NB4 (cell line): ENCODE measurements at regions not wholly inside any gene's neighbourhood (a gene's known extent, or its start where the extent isn't known, plus 50 kb on each side); places are given as distances from the start of the nearest gene placed in this dataset.

Experiments used
- POLR2A ChIP-seq: IDR thresholded peaks from 2 replicates; pipeline ENCODE4 v1.6.1; 2011; ENCODE audit warnings: mild to moderate bottlenecking; ENCODE audit not compliant: insufficient read length; ENCODE audit errors: extremely low read depth
- TF ChIP-seq, protein P1 (sequence below): IDR thresholded peaks from one replicate; pipeline ENCODE4 v1.5.1; 2012; ENCODE audit warnings: low read depth, low read length

DNA sequence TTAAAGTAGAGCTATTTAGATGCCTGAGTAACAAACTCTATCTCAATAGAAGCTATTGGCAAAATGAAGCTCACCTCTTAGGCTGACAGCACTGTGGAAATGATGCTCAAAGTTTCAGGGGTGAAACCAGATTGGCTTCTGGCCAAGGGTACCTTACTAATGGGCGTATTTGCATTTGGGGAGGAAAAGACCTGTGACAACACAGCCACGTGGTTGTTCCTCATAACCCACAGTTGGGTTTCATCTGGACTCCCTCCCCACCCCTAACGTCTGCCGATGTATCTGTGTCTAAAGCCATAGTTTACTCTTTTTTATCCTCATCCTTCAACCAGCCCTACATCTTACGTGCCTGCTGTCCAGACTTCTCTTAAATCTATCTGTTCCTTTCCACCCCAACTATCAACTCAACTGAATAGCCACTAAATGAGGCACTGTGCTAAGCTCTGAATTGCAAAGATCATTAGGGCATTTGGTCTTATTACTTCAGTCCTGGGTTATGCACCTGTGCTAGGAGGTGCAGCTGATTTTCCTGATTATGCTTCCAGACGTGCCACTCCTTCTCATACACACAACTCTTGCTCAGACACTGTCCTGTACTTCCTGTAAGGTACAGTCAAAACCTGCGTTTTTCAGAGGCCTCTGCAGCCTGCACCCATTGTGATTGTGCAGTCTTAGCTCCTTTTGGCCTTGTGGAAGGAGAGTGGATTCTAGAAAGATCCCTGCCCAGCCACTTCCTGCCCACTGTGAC is 80.6 kb upstream of the ARMC2 start:
- TF ChIP-seq POLR2A = no peak
- TF ChIP-seq, protein P1, sequence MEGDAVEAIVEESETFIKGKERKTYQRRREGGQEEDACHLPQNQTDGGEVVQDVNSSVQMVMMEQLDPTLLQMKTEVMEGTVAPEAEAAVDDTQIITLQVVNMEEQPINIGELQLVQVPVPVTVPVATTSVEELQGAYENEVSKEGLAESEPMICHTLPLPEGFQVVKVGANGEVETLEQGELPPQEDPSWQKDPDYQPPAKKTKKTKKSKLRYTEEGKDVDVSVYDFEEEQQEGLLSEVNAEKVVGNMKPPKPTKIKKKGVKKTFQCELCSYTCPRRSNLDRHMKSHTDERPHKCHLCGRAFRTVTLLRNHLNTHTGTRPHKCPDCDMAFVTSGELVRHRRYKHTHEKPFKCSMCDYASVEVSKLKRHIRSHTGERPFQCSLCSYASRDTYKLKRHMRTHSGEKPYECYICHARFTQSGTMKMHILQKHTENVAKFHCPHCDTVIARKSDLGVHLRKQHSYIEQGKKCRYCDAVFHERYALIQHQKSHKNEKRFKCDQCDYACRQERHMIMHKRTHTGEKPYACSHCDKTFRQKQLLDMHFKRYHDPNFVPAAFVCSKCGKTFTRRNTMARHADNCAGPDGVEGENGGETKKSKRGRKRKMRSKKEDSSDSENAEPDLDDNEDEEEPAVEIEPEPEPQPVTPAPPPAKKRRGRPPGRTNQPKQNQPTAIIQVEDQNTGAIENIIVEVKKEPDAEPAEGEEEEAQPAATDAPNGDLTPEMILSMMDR = no peak
